SK-N-SH treated with all-trans-retinoic acid at 6 μM for 48 hours (cell line): ENCODE measurements at regions not wholly inside any gene's neighbourhood (a gene's known extent, or its start where the extent isn't known, plus 50 kb on each side); places are given as distances from the start of the nearest gene placed in this dataset.

Source experiments
- ATAC-seq: fragments of 200-7000 bp; cut with Tn5 transposase; 3 replicates; pipeline ENCODE4 v1.9.1; 2020; ENCODE audit warnings: mild to moderate bottlenecking, moderate library complexity
- ARNTL ChIP-seq: fragments of 450-650 bp; formaldehyde crosslinking; IDR thresholded peaks from 2 replicates; pipeline ENCODE4 v1.5.0; 2020; ENCODE audit warnings: low read depth, mild to moderate bottlenecking, moderate library complexity, borderline replicate concordance
- BACH2 ChIP-seq: fragments of 250-450 bp; sonication (Bioruptor Pico); IDR thresholded peaks from 2 replicates; pipeline ENCODE4 v1.9.0; 2021; ENCODE audit warnings: mild to moderate bottlenecking, borderline replicate concordance
- CREB5 ChIP-seq: fragments of 250-450 bp; sonication (Bioruptor Pico); IDR thresholded peaks from 2 replicates; pipeline ENCODE4 v1.5.1; 2020; ENCODE audit warnings: low read depth, mild to moderate bottlenecking, moderate library complexity
- CSDC2 ChIP-seq: fragments of 250-450 bp; sonication (Bioruptor Pico); IDR thresholded peaks from 2 replicates; pipeline ENCODE4 v1.5.0; 2020; ENCODE audit warnings: mild to moderate bottlenecking, moderate library complexity
- ESRRG ChIP-seq: fragments of 250-450 bp; sonication (Bioruptor Pico); IDR thresholded peaks from 2 replicates; pipeline ENCODE4 v1.6.1; 2021; ENCODE audit warnings: mild to moderate bottlenecking
- GLIS3 ChIP-seq: fragments of 250-450 bp; sonication (Bioruptor Pico); IDR thresholded peaks from 2 replicates; pipeline ENCODE4 v1.5.0; 2020; ENCODE audit warnings: mild to moderate bottlenecking, moderate library complexity
- ISL1 ChIP-seq: fragments of 250-450 bp; sonication (Bioruptor Pico); IDR thresholded peaks from 2 replicates; pipeline ENCODE4 v2.1.2; 2022; ENCODE audit warnings: mild to moderate bottlenecking, moderate library complexity
- OSR1 ChIP-seq: fragments of 250-450 bp; sonication (Bioruptor Pico); IDR thresholded peaks from 2 replicates; pipeline ENCODE4 v1.8.0; 2022; ENCODE audit warnings: moderate library complexity, mild to moderate bottlenecking, inconsistent platforms
- PATZ1 ChIP-seq: fragments of 250-450 bp; sonication (Bioruptor Pico); IDR thresholded peaks from 2 replicates; pipeline ENCODE4 v1.8.0; 2020; ENCODE audit warnings: mild to moderate bottlenecking, moderate library complexity, borderline replicate concordance
- PPARA ChIP-seq: fragments of 250-450 bp; sonication (Bioruptor Pico); IDR thresholded peaks from 2 replicates; pipeline ENCODE4 v1.5.0; 2020; ENCODE audit warnings: mild to moderate bottlenecking, borderline replicate concordance
- RARB ChIP-seq: fragments of 250-450 bp; sonication (Bioruptor Pico); IDR thresholded peaks from 2 replicates; pipeline ENCODE4 v1.8.0; 2021; ENCODE audit warnings: mild to moderate bottlenecking, moderate library complexity
- SNAI2 ChIP-seq: fragments of 250-450 bp; sonication (Bioruptor Pico); IDR thresholded peaks from 2 replicates; pipeline ENCODE4 v1.5.0; 2020; ENCODE audit warnings: mild to moderate bottlenecking, moderate library complexity
- TCF4 ChIP-seq: fragments of 250-450 bp; sonication (Bioruptor Pico); IDR thresholded peaks from 2 replicates; pipeline ENCODE4 v1.8.0; 2021; ENCODE audit warnings: mild to moderate bottlenecking, moderate library complexity, borderline replicate concordance
- TOX ChIP-seq: fragments of 250-450 bp; sonication (Bioruptor Pico); IDR thresholded peaks from 2 replicates; pipeline ENCODE4 v1.8.0; 2021; ENCODE audit warnings: mild to moderate bottlenecking, moderate library complexity, borderline replicate concordance
- ZC3H10 ChIP-seq: fragments of 250-450 bp; sonication (Bioruptor Pico); IDR thresholded peaks from 2 replicates; pipeline ENCODE4 v1.5.1; 2021; ENCODE audit warnings: mild to moderate bottlenecking, moderate library complexity
- ZFP3 ChIP-seq: fragments of 250-450 bp; sonication (Bioruptor Pico); IDR thresholded peaks from 2 replicates; pipeline ENCODE4 v1.5.0; 2020; ENCODE audit warnings: mild to moderate bottlenecking, moderate library complexity
- ZFP30 ChIP-seq: fragments of 450-650 bp; formaldehyde crosslinking; IDR thresholded peaks from 2 replicates; pipeline ENCODE4 v1.5.0; 2022; ENCODE audit warnings: mild to moderate bottlenecking, moderate library complexity
- ZNF565 ChIP-seq: fragments of 450-650 bp; formaldehyde crosslinking; conservative IDR thresholded peaks from 2 replicates; pipeline ENCODE4 v1.5.0; 2020; ENCODE audit warnings: low read depth, mild to moderate bottlenecking, moderate library complexity
- ZNF70 ChIP-seq: fragments of 450-650 bp; formaldehyde crosslinking; IDR thresholded peaks from 2 replicates; pipeline ENCODE4 v1.5.0; 2020; ENCODE audit warnings: mild to moderate bottlenecking, moderate library complexity
- ZNF8 ChIP-seq: fragments of 450-650 bp; formaldehyde crosslinking; IDR thresholded peaks from 2 replicates; pipeline ENCODE4 v1.5.0; 2020; ENCODE audit warnings: mild to moderate bottlenecking, moderate library complexity
- TF ChIP-seq, protein P1 (sequence below): fragments of 250-450 bp; sonication (Bioruptor Pico); IDR thresholded peaks from 2 replicates; pipeline ENCODE4 v1.8.0; 2021; ENCODE audit warnings: low read depth, mild to moderate bottlenecking, moderate library complexity, borderline replicate concordance

GRCh38 chr7:19410106-19410505, 264.9 kb upstream of the FERD3L start:
- no peak for TF ChIP-seq ZFP3 (CRISPR knock-in tag)
- TF ChIP-seq TCF4 (CRISPR knock-in tag), result no peak
- TF ChIP-seq, all 23 proteins: peak for 0
- no peak for ATAC-seq

DNA sequence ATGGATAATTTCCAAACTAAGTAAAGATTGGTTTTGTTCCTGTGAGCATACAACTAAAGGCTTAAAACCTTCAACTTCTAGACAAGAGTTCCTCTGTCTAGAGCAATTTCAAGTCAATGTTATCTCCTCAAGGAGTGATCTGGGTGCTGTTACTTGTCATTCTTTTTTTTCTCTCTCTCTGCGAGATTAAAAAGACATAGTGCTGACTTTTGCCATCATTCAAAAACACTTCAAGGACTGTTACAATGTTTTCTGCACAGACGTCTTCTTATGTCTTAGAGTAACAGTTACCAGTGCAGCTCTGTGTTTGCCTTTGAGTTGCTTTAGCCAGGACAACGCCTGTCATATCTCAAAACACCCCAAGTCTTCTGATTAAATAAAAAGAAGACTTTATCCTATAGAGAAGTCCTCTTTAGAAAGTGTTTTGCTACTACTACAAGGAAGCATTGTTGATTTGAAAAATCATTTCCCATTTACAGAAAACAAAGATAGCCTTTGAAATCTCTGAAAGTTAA, 263.5 kb upstream of the FERD3L start:
- TF ChIP-seq CSDC2 (CRISPR knock-in tag), result no peak
- TF ChIP-seq BACH2 (CRISPR knock-in tag), result no peak
- no peak for TF ChIP-seq PATZ1 (CRISPR knock-in tag)
- TF ChIP-seq RARB (CRISPR knock-in tag), result no peak
- no peak for TF ChIP-seq GLIS3 (CRISPR knock-in tag)
- ATAC-seq, result no peak

- TF ChIP-seq ISL1 (CRISPR knock-in tag) (no peak), ZC3H10 (CRISPR knock-in tag) (no peak), GLIS3 (CRISPR knock-in tag) (no peak), CSDC2 (CRISPR knock-in tag) (no peak), ZFP3 (CRISPR knock-in tag) (no peak), CREB5 (no peak), PATZ1 (CRISPR knock-in tag) (no peak), ESRRG (CRISPR knock-in tag) (no peak), ARNTL (no peak), ZNF8 (CRISPR knock-in tag) (no peak), OSR1 (CRISPR knock-in tag) (no peak), TCF4 (CRISPR knock-in tag) (no peak), SNAI2 (CRISPR knock-in tag) (no peak), PPARA (CRISPR knock-in tag) (no peak), BACH2 (CRISPR knock-in tag) (no peak), RARB (CRISPR knock-in tag) (no peak)
- ATAC-seq, result no peak
These were observed 262.0 kb upstream of the FERD3L start for GRCh38 chr7:19407270-19407669.

GRCh38 chr7:19405541-19405940, 260.3 kb upstream of the FERD3L start:
- ATAC-seq, result peak; percentile 30; the same call in 2 of the 3 replicates
- TF ChIP-seq ZNF70 (CRISPR knock-in tag), result no peak
- no peak for TF ChIP-seq ZC3H10 (CRISPR knock-in tag)
- TF ChIP-seq PPARA (CRISPR knock-in tag), result no peak
- no peak for TF ChIP-seq TOX (CRISPR knock-in tag)
- TF ChIP-seq ESRRG (CRISPR knock-in tag), result no peak
- TF ChIP-seq SNAI2 (CRISPR knock-in tag), result no peak
- no peak for TF ChIP-seq PATZ1 (CRISPR knock-in tag)
- TF ChIP-seq ZNF8 (CRISPR knock-in tag), result no peak
- TF ChIP-seq, protein P1, sequence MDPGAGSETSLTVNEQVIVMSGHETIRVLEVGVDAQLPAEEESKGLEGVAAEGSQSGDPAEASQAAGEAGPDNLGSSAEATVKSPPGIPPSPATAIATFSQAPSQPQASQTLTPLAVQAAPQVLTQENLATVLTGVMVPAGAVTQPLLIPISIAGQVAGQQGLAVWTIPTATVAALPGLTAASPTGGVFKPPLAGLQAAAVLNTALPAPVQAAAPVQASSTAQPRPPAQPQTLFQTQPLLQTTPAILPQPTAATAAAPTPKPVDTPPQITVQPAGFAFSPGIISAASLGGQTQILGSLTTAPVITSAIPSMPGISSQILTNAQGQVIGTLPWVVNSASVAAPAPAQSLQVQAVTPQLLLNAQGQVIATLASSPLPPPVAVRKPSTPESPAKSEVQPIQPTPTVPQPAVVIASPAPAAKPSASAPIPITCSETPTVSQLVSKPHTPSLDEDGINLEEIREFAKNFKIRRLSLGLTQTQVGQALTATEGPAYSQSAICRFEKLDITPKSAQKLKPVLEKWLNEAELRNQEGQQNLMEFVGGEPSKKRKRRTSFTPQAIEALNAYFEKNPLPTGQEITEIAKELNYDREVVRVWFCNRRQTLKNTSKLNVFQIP, result no peak
- no peak for TF ChIP-seq OSR1 (CRISPR knock-in tag)
- TF ChIP-seq ZFP30 (CRISPR knock-in tag), result no peak
- no peak for TF ChIP-seq ZNF565 (CRISPR knock-in tag)
- TF ChIP-seq CREB5, result no peak
- no peak for TF ChIP-seq RARB (CRISPR knock-in tag)
- TF ChIP-seq GLIS3 (CRISPR knock-in tag), result no peak
- no peak for TF ChIP-seq ZFP3 (CRISPR knock-in tag)
- TF ChIP-seq CSDC2 (CRISPR knock-in tag), result no peak
